HG02763 (cell line): ENCODE measurements at regions not wholly inside any gene's neighbourhood (a gene's known extent, or its start where the extent isn't known, plus 50 kb on each side); places are given as distances from the start of the nearest gene placed in this dataset.

Experiments
- ATAC-seq: cut with Tn5 transposase; IDR thresholded peaks from one replicate; pipeline ENCODE4 v1.9.1; 2021; ENCODE audit warnings: mild to moderate bottlenecking, moderate library complexity; ENCODE audit not compliant: unreplicated experiment

DNA sequence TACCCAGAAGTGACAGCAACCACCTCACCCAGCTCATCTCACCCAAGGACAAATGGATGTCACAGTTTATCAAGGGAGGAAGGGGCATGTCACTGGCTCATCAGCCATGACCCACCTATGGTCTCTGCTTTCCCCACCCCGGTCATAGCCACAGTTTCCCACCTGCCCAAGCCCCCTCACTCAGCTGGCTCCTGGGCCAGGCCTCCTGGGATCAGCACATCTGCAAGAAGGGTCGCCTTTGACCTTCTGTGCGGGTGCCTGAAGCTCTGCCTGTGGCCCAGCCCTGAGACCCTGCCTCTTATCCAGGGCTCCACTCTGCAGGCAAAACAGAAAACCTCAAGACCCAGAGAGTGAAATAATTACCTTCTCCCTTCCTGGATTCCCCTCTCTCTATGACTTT lies 236.4 kb downstream of the BUD13 start:
- no peak for ATAC-seq

DNA sequence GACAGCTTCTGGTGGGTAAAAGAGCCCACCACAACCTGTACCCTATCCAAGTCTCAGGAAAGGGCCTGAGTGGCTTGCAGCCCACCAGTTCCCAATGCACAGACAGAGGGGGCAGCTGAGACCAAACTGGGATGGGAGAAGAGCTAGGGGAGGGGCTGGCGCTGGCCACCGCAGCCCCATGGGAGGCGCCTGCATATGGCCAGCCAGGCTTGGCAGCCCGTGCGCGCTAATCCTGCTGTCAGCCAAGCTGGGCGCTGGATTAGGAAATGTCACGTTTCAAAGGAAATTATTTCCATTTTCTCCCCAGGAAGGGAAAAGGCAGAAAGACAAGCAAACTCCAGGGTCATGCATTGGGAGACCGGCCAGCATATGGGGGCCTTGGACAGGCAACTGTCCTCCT lies 236.8 kb downstream of the BUD13 start:
- no peak for ATAC-seq

DNA sequence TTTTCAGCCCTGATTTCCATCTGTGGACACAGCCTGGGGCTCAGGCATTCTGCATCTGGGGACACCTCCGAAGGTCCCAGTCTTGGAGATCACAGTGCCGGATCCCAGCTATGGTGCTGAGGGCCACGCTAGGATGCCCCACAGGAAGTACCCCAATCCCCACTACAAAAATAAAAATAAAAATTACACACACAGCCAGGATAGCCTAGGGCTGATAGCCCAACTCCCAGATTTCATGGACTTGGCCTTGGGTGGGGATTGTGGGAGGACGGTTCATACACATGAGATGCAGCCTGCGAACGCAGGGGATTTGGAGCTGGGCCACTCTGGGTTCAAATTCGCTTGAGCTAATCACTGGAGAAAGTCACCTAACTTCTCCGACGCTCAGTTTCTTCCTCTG lies 237.7 kb downstream of the BUD13 start:
- no peak for ATAC-seq

DNA sequence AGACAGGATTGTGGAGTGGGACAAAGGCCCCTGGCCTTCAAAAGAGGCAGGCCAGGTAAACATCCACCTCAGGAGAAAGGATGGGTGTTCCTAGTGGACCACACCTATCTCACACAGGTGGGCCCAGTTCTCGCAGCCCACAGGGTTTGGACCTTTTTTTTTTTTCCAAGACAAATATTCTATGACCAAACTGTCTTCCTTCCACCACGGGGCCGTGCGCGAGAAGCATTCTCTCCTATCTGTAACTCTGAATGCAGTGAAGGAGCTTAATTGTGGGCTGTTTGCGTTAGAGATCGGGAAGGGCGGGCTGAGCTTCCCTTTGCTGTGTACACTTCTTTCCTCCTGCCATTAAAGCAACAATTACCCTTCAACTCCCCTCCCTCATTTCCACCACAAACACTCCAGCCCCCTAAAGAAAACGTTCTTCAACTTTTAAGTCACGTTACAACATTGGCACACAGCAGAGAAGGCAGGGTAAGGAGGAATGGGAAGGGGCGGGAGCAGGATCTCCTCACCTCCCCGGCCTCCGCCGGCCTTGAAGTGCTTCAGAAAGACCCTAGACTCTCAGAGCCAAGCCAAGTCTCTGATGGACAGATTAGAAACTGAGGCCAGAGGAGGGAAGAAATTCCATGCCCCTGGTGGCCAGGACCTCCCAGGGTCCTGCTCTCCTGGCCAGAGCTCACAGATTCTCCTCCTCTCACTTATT lies 238.4 kb downstream of the BUD13 start:
- no peak for ATAC-seq

DNA sequence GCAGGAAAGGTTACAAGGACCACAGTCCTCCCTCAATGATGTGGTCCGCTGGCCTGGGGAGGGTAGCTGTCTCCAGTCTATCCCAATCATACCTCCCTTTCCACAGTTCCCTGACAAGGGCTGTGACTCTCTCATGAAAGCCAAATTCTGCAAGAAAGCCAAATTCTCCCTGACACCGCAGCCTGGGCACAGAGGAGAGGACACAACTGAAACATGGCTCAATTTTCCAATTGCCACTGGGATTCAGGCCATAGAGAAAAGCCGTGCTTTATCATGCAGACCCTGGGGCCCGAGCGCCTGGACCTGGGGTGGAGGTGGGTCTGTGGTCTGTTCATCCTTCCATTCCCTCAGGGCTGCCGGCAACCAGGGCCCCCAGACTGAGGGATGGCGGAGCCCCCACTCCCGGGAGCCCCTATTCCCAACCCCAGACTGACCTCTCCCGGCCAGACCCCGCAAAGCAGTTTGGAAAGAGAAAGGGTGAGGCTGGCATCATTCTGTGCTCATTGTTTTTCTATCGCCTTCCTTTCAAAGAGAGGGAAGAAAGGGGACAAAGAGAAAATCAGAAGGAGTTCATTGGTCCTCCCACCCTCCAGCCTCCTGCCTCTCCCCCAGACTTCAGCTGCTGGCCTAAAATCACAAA lies 239.5 kb downstream of the BUD13 start:
- ATAC-seq, result no peak

DNA sequence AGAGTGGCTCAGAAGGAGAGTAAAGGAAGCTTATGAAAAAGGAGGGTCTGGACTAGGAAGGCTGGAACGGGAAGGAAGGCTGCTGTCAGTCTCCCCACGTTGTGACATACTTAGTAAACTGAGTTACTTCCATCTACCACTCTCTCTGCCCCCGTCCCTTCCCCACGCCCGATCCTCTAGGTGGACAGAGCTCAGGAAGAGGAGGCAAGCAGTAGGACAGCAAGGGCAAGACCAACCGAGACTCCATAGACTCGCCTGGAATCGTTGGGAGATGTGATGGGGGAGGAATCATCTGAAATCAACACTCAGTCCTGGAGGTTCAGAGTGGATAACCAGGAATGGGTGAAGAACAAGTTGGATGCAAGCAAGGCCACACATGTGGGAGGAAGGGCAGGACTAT lies 240.7 kb downstream of the BUD13 start:
- no peak for ATAC-seq

DNA sequence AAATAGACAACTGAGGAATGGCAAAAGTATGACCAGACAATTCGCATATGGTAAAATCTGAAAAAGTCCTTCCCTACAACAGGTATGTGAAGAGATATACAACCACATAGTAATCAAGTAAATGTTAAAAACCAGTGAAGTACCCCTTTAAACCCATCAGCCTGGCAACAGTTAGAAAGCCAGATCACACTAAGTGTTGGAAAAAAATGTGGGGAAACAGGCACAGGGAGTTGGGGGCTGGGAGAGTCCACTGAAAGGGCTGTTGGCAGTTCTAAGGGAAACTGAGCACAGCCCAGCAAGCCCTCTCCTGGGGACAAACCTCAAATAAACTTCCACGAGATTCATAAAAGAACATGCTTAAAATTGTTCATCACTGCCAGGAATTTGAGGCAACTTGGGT lies 242.1 kb downstream of the BUD13 start:
- ATAC-seq, result no peak

DNA sequence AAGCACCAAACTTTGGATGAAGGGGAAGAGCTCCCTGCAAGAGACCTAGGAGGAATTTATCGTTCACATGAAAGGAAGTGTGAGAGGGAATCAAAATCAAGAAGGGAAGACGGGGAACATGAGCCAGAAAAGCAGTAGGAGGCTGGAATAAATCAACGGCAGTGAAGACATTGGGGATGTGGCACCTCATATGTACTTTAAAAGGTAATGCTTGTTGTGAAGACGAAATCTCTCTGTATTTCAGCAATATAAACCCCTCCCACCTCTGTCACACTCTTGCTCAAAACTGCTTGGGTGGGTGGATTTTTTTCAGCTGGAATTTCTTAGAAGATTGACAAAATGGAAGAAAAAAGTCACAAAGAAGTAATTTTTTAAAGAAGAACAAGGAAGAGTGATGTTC lies 243.5 kb downstream of the BUD13 start:
- no peak for ATAC-seq

DNA sequence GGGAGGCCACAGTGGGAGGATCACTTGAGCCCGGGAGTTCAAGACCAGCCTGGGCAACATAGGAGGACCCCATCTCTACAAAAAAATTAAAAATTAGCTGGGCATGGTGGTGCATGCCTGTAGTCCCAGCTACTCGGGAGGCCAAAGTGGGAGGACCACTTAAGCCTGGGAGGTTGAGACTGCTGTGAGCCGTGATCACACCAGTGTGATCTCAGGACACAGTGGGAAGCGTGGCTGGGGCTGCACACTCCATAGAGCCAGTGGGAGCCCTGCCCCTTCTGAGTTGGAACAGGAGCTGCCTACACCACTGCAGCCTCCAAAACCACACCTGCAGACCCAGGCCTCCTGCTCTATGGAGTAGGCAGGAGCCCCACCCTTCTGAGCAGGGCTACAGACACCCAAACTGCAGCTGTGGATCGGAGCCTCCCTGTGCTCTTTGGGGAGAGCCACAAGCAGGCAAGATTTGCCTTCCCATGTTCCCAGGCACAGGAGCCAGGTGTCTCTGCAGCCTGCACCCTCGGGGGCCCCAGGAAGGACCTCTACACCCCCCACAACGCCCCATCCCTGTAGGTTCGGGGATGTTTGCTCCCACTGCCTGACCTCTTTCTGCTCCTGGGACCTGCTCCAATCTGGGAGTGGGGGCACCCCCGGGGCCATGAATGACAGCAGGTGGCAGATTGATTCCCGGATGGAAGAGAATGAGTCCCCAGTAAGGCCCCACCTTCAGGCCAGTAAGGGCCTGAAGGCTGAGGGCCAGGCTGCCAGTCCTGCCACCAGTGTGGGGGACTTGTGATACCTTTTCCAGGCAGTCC lies 245.4 kb downstream of the BUD13 start:
- ATAC-seq, result no peak

DNA sequence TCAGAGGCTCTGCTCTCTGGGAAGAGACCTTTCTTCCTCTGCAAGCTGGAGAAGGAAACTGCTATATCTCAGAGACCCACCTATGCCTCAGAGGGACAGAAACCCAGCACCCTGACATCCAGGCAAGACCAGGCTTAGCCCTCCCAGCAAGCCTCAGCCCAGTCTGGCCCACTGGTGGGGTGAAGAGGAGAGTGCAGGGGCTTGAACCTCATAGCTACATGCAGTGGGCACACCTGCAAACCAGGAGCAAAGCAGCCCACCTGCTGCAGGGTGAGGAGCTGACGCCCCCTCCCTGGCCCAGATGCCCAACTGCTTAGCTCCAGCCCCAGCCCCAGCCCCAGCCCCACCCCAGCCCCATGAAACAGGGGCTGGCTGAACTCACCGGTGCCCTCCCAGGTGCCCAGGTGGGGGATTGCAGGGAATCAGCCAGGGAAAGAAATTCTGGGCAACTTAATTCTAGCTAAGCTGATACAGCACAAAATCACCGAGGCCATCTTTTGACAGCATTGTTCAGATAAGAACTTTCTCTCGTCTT lies 246.8 kb downstream of the BUD13 start:
- no peak for ATAC-seq

DNA sequence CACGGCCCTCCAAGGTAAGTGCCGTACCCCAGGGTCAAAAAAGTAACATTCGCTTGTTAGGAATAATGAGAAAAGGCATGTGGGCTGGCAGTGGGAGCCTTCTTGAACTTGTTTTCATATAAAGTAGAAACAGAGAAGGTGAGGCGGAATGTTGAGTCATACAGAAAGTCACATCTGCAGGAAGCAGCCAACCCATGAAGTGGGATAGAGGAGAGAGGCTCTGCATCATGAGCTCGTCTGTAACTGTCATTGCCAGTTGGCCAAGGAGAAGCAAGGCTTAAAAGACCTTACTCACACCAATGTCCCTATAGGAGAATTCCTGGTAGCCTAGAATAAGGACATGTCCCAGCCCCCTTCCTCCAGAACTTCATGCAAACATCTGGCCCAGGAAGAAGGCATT lies 253.3 kb downstream of the BUD13 start:
- ATAC-seq, result no peak

DNA sequence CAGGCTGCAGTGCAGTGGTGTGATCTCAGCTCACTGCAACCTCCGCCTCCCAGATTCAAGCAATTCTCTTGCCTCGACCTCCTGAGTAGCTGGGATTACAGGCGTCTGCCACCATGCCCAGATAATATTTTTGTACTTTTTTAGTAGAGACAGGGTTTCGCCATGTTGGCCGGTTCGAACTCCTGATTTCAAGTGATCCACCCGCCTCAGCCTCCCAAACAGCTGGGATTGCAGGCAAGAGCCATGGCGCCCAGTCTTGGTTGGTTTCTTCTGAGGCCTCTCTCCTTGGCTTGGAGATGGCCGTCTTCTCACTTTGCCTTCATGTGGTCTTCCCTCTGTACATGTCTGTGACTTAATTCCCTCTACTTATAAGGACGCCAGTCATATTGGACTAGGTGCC lies 254.6 kb downstream of the BUD13 start:
- no peak for ATAC-seq

DNA sequence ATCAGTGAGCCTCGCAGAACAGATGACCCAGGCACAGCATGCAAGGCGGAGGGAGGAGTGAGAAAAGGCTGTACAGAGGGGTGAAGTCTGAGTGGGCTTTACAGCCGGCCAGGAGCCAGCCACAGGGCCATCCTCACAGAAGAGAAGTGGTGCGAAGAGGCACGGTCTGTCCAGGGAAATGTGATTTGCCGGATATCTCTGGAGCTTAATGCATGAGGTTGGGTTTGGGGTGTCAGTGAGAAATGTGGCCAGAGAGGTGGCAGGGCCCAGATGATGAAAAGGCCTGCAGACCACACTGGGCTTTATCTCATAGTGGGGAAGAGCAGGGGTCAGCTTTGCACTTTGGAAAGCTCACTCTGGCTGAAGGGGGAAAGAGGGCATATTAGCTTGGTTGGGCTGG lies 255.2 kb downstream of the BUD13 start:
- no peak for ATAC-seq

DNA sequence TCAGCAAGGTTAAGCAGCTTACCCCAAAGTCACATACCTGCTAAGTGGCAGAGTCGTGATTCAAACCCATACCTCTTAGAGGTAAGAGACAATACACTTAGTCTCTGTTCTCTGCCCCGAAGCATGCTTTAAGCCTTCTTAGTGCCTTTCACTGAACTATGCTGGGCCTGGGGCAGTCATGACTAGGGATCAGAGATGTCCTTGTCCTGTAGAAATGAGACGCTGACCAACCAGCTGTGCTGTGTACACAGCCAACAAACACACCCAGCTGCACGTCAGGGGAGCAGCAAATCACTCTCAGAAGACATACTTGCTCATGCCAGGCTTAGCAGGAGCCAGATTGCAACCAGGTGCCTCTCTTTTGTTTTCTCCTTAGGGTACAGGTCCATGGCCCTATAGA lies 255.7 kb downstream of the BUD13 start:
- ATAC-seq, result no peak

DNA sequence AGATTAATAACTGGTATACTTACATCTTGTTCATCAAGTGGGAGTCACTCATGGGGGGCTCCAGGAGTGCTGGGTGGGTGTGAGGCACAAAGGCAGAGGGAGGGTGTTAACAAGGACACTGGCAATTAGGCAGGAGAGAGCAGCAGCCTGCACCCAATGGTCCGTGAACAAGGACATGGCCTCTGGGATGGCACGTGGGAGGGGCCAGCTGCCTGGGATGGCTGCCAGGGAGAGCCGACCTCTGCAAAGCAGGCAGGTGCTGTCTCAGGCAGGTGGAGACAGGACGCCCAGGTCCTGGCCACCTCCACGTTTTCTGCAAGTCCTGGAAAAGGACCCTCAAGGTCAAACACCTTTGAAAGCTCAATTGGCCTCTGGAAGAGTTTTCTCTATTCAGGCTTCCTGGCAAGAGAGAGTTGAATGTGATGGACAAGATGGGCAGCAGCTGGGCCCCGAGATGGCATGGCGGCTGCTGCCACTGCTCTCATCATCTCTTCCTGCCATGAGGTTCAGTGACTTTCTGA lies 257.1 kb downstream of the BUD13 start:
- no peak for ATAC-seq

DNA sequence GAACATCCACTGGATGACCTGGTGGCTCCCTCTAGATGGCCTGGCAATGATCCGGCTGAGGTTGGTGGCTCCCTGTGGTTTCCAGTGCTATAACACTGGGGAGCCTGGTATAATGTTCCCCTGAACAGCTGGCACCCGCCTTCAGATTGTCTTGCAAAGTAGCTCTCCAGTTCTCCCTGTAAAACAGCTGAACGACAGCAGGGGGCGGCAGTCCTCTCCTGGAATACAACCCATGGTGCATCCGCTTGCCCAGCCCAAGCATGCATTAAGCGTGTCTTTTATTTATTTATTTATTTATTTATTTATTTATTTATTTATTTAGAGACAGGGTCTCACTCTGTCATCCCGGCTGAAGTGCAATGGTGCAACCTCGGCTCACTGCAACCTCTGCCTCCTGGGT lies 258.9 kb downstream of the BUD13 start:
- no peak for ATAC-seq

DNA sequence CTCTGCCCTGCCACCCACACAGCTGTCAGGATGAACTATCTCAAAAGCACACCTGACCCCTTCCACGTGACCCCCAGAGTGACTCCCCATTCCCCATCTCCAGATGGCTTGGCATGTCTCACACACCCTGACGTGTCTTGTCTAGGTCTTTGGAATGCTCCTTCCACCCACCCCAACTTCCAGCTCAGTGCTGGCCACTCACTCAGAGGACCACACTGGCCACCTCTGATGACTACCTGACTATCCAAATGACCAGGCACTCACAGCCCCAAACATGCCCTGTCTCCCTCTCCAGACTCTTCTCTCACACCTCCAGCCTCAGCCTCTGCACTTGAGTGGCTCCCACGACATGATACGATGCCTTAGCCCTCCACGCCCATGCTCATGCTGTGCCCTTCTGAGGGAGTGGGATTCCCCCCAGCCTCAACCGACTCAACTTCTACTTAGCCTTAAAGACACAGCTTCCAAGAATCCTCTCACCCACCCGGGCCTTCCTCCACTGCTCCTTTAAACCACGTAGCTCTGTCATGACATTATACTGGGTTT lies 259.4 kb downstream of the BUD13 start:
- no peak for ATAC-seq

DNA sequence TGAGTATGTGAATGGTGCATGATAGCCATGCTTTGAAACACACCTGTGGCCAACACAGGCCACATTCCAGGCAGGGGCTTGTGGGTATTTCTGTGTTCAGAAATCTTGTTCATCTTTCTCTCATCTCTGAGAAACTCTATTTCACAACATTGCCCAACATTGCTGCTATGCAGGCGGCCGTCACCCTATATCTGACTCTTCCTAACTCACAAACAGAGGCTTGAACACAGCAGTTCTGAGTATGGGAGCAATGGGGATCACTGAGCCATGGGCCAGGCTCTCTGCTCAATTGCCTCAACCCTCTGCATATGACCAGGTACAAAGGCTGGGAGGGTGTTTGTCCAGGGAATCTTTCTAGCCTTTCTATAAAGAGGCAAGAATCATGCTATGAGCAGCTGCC lies 259.9 kb downstream of the BUD13 start:
- no peak for ATAC-seq

DNA sequence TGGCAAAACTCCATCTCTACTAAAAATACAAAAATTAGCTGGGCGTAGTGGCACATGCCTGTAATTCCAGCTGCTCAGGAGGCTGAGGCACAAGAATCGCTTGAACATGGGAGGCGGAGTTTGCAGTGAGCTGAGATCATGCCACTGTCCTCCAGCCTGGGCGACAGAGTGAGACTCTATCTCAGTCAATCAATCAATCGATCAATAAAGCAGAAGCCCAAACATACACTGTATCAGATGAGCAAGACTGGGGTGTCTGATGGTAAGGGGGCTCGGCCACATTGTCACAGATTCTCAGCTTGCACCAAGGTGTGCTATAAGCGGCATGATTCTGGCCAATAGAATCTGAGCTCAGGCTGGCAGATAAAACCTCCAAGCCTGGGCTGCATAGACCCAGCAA lies 261.1 kb downstream of the BUD13 start:
- no peak for ATAC-seq

DNA sequence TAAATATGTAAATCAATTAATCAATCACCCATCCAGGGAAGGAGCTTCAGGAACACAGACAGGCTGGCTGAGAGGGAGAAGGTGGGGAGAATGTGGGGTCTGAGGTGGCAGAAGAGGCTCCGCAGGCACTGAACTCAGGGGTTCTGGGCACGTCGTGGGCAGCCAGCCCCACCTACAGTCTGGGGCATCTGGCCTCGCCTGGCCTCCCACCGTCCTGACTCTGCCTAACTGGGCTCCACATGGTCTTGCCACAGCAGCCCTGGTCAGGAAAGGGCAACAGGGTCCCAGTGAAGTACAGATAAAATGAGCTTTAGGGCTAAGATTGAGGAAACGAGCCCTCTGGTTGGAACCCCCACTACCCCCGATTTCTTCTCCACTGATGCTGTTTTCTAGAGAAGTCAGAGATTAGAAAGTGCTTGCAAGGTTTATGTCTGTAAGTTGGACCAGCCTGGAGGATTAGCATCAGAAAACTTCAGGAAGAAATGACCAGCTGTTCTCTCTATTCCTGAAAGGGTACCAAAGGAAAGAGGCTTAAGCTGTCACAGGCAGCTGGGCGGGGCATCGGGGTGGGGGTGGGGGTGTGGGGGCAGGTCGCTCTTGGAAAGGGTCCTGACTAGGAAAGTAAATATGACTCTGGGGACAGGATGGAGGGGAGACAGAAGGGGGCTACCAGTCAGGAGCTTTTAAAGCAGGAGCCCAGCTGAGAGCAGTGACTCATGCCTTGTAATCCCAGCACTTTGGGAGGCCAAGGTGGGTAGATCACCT lies 261.7 kb downstream of the BUD13 start:
- ATAC-seq, result no peak

DNA sequence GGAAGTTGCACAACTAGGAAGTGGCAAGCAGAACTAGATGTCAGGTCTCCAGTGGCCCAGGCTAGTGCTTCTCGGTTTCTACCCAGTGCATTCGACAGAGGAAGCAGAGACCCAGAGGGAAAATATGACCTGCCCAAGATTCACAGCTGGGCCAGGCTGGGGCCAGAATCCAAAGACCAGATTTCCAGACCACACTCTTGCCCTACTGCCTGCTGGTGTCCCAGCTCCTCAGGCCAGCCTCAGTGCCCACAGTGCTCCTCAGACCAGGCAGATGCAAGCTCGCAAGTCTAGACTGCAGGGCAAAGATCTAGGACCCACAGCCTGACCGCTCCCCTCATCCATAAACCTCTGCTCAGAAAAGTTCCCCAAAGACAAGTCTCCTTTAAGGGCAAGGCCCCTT lies 262.6 kb downstream of the BUD13 start:
- no peak for ATAC-seq
